ENCODE measurements at regions not wholly inside any gene's neighbourhood (a gene's known extent, or its start where the extent isn't known, plus 50 kb on each side); places are given as distances from the start of the nearest gene placed in this dataset.

- TF ChIP-seq EZH2phosphoT487 (IDR thresholded peaks at IDR 0.05; ENCODE audit: borderline replicate concordance) = no peak
- TF ChIP-seq, protein P1, sequence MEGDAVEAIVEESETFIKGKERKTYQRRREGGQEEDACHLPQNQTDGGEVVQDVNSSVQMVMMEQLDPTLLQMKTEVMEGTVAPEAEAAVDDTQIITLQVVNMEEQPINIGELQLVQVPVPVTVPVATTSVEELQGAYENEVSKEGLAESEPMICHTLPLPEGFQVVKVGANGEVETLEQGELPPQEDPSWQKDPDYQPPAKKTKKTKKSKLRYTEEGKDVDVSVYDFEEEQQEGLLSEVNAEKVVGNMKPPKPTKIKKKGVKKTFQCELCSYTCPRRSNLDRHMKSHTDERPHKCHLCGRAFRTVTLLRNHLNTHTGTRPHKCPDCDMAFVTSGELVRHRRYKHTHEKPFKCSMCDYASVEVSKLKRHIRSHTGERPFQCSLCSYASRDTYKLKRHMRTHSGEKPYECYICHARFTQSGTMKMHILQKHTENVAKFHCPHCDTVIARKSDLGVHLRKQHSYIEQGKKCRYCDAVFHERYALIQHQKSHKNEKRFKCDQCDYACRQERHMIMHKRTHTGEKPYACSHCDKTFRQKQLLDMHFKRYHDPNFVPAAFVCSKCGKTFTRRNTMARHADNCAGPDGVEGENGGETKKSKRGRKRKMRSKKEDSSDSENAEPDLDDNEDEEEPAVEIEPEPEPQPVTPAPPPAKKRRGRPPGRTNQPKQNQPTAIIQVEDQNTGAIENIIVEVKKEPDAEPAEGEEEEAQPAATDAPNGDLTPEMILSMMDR (conservative IDR thresholded peaks at IDR 0.05; ENCODE audit: low read length) = no peak
These were observed 226.0 kb downstream of the TFCP2L1 start for GRCh38 chr2:121058852-121059558.

GRCh38 chr2:121059651-121060649 lies 225.1 kb downstream of the TFCP2L1 start:
- Histone ChIP-seq H3K36me3 (ENCODE audit: insufficient read depth, low read length) (no peaks in the 10 kb centered on the region), H2AFZ (ENCODE audit: low read length) (no peak overlapping the region), H3K9ac (ENCODE audit: low read depth, low read length, poor library complexity, severe bottlenecking) (no peak overlapping the region), H3F3A (ENCODE audit: low read depth) (no peaks in the 10 kb centered on the region), H3K4me1 (ENCODE audit: insufficient read depth, low read length, poor library complexity, severe bottlenecking) (no peaks in the 10 kb centered on the region), H4K20me1 (ENCODE audit: insufficient read depth, low read length, poor library complexity, severe bottlenecking) (no peaks in the 10 kb centered on the region), H3K27me3 (ENCODE audit: insufficient read depth, low read length, poor library complexity, severe bottlenecking) (no peaks in the 10 kb centered on the region), H3K4me2 (ENCODE audit: low read depth, low read length, poor library complexity, severe bottlenecking) (no peak overlapping the region), H3K9me2 (replicated peaks; ENCODE audit: low read depth, low read length) (no peaks in the 10 kb centered on the region), H3K4me3 (ENCODE audit: low read length, poor library complexity, severe bottlenecking) (no peak overlapping the region), H3K79me2 (ENCODE audit: insufficient read depth, low read length) (no peaks in the 10 kb centered on the region), H3K9me3 (ENCODE audit: insufficient read depth, low read depth, low read length) (no peaks in the 10 kb centered on the region)
- TF ChIP-seq, protein P1 (conservative IDR thresholded peaks at IDR 0.05; ENCODE audit: low read length) = no peak
- no peak for TF ChIP-seq EZH2phosphoT487 (IDR thresholded peaks at IDR 0.05; ENCODE audit: borderline replicate concordance)

More at GRCh38 chr2:121058852-121059558, 226.0 kb downstream of the TFCP2L1 start:
- no peaks in the 10 kb centered on the region for H4K20me1 ChIP-seq (ENCODE audit: insufficient read depth, low read length, poor library complexity, severe bottlenecking)
- H3K9me3 ChIP-seq (ENCODE audit: insufficient read depth, low read depth, low read length) = no peaks in the 10 kb centered on the region
- H3K4me1 ChIP-seq (ENCODE audit: insufficient read depth, low read length, poor library complexity, severe bottlenecking) = no peaks in the 10 kb centered on the region
- no peak overlapping the region for H2AFZ ChIP-seq (ENCODE audit: low read length)
- H3K4me2 ChIP-seq (ENCODE audit: low read depth, low read length, poor library complexity, severe bottlenecking) = no peak overlapping the region
- no peak overlapping the region for H3K9ac ChIP-seq (ENCODE audit: low read depth, low read length, poor library complexity, severe bottlenecking)
- no peaks in the 10 kb centered on the region for H3K9me2 ChIP-seq (replicated peaks; ENCODE audit: low read depth, low read length)
- H3K36me3 ChIP-seq (ENCODE audit: insufficient read depth, low read length) = no peaks in the 10 kb centered on the region
- no peaks in the 10 kb centered on the region for H3K79me2 ChIP-seq (ENCODE audit: insufficient read depth, low read length)
- H3F3A ChIP-seq (ENCODE audit: low read depth) = no peaks in the 10 kb centered on the region
- no peaks in the 10 kb centered on the region for H3K27me3 ChIP-seq (ENCODE audit: insufficient read depth, low read length, poor library complexity, severe bottlenecking)
- no peak overlapping the region for H3K4me3 ChIP-seq (ENCODE audit: low read length, poor library complexity, severe bottlenecking)

DNA sequence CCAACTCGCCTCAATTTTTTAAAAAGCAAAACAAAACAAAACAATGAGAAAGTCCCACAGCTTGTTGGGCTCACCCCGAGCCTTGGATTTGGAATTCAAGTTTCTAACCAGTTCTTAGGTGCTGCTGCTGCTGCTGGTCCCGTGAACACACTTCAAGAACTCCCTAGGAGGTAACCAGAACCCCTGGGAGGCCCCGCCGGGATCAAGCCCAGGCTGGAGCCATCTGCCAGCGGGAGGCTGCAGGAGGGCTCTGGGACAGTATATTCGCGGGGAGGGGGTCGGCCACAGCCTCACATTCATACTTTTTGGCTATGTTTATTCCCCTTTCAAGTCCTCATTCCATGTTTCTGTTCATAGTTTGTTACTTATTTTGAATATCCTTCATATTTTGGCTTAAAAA lies 223.4 kb downstream of the TFCP2L1 start:
- no peak overlapping the region for H3K4me3 ChIP-seq (ENCODE audit: low read length, poor library complexity, severe bottlenecking)
- no peaks in the 10 kb centered on the region for H3K36me3 ChIP-seq (ENCODE audit: insufficient read depth, low read length)
- no peaks in the 10 kb centered on the region for H3F3A ChIP-seq (ENCODE audit: low read depth)
- no peaks in the 10 kb centered on the region for H3K9me2 ChIP-seq (replicated peaks; ENCODE audit: low read depth, low read length)
- no peaks in the 10 kb centered on the region for H3K27me3 ChIP-seq (ENCODE audit: insufficient read depth, low read length, poor library complexity, severe bottlenecking)
- no peaks in the 10 kb centered on the region for H4K20me1 ChIP-seq (ENCODE audit: insufficient read depth, low read length, poor library complexity, severe bottlenecking)
- H3K9me3 ChIP-seq (ENCODE audit: insufficient read depth, low read depth, low read length) = no peaks in the 10 kb centered on the region
- H3K9ac ChIP-seq (ENCODE audit: low read depth, low read length, poor library complexity, severe bottlenecking) = no peak overlapping the region
- H3K4me1 ChIP-seq (ENCODE audit: insufficient read depth, low read length, poor library complexity, severe bottlenecking) = no peaks in the 10 kb centered on the region
- no peaks in the 10 kb centered on the region for H3K79me2 ChIP-seq (ENCODE audit: insufficient read depth, low read length)
- TF ChIP-seq EZH2phosphoT487 (IDR thresholded peaks at IDR 0.05; ENCODE audit: borderline replicate concordance) = no peak
- TF ChIP-seq, protein P1 (conservative IDR thresholded peaks at IDR 0.05; ENCODE audit: low read length) = no peak
- H2AFZ ChIP-seq (ENCODE audit: low read length) = no peak overlapping the region
- H3K4me2 ChIP-seq (ENCODE audit: low read depth, low read length, poor library complexity, severe bottlenecking) = no peak overlapping the region
